NCI-H1417 (cell line): ENCODE measurements at regions not wholly inside any gene's neighbourhood (a gene's known extent, or its start where the extent isn't known, plus 50 kb on each side); places are given as distances from the start of the nearest gene placed in this dataset.
"Not testable (repeated sequence)": the region's sequence is repeated elsewhere in the genome, so short reads cannot be mapped to it uniquely, and the experiment has no call there.

Experiments
- DNase-seq, 3 experiments: peaks; one replicate each; lab custom pipeline; 2025; lab: John Stamatoyannopoulos, UW

- not testable (repeated sequence) for DNase-seq
Measured at GRCh38 chr18:24624421-24624820, 164.0 kb downstream of the HRH4 start.

GRCh38 chr18:24627644-24628315 lies 167.3 kb downstream of the HRH4 start:
- no peak for DNase-seq

- no peak for DNase-seq
Measured at GRCh38 chr18:24628326-24628725, 167.9 kb downstream of the HRH4 start.

- DNase-seq = no peak
Measured at GRCh38 chr18:24629921-24630320, 169.5 kb downstream of the HRH4 start.

GRCh38 chr18:24630346-24630880 lies 170.0 kb downstream of the HRH4 start:
- no peak for DNase-seq

- no peak for DNase-seq
Measured at GRCh38 chr18:24631243-24632025, 171.0 kb downstream of the HRH4 start.

GRCh38 chr18:24632158-24632988 lies 171.9 kb downstream of the HRH4 start:
- no peak for DNase-seq

- no peak for DNase-seq
Measured at GRCh38 chr18:24633121-24633520, 172.7 kb downstream of the HRH4 start.

- peak in 1 of 3 experiments; percentile 38 for DNase-seq
Measured at GRCh38 chr18:24649571-24649970, 189.1 kb downstream of the HRH4 start.

GRCh38 chr18:24651434-24651833 lies 191.0 kb downstream of the HRH4 start:
- DNase-seq = peak in 2 of 3 experiments; percentile 4 to 40

GRCh38 chr18:24656050-24656449 lies 195.6 kb downstream of the HRH4 start:
- peak in 1 of 3 experiments; percentile 24 for DNase-seq

- DNase-seq = peak; percentile 13 to 99 (median 86)
Measured at GRCh38 chr18:24656551-24657443, 196.4 kb downstream of the HRH4 start.

GRCh38 chr18:24657444-24657842 lies 197.0 kb downstream of the HRH4 start:
- no peak for DNase-seq

- DNase-seq = no peak
Measured at GRCh38 chr18:24658302-24658701, 197.9 kb downstream of the HRH4 start.

GRCh38 chr18:24659827-24660720 lies 199.6 kb downstream of the HRH4 start:
- peak in 2 of 3 experiments; percentile 21 to 54 for DNase-seq

- DNase-seq = no peak
Measured at GRCh38 chr18:24660956-24661355, 200.5 kb downstream of the HRH4 start.

- DNase-seq = no peak
Measured at GRCh38 chr18:24662412-24662821, 202.0 kb downstream of the HRH4 start.

GRCh38 chr18:24663026-24663425 lies 202.6 kb downstream of the HRH4 start:
- no peak for DNase-seq

- DNase-seq = no peak
Measured at GRCh38 chr18:24669015-24669414, 208.6 kb downstream of the HRH4 start.

GRCh38 chr18:24669502-24669901 lies 209.1 kb downstream of the HRH4 start:
- no peak for DNase-seq
